SK-N-SH (cell line): ENCODE measurements at regions not wholly inside any gene's neighbourhood (a gene's known extent, or its start where the extent isn't known, plus 50 kb on each side); places are given as distances from the start of the nearest gene placed in this dataset.

ENCODE experiments used
- CTCF ChIA-PET: fragments of 300-600, 350-600 bp; formaldehyde crosslinking; extraction: SDS; loops from one replicate; lab custom pipeline; 2021; lab: Yijun Ruan, JAX
- POLR2A ChIA-PET: fragments of 350-600 bp; sonication (Branson Sonifier 250); formaldehyde crosslinking; extraction: SDS; loops from one replicate; lab custom pipeline; 2020; ENCODE audit warnings: antibody characterized with exemption, inconsistent platforms; lab: Yijun Ruan, JAX
- DNase-seq: peaks from one replicate; pipeline ENCODE4 v3.0.0; 2012
- H2AFZ ChIP-seq: fragments of 200-600 bp; sonication (generic); 2 replicates; pipeline ENCODE4 v1.8.1; 2016; ENCODE audit warnings: antibody characterized with exemption, mild to moderate bottlenecking, low read depth
- H3F3A ChIP-seq: fragments of 200-600 bp; sonication (generic); replicated peaks from 2 replicates; pipeline ENCODE3; 2016; ENCODE audit warnings: antibody characterized with exemption, mild to moderate bottlenecking; ENCODE audit not compliant: insufficient read depth
- H3K27ac ChIP-seq, 2 experiments: fragments of 200-500 bp in 1 of 2; fragments of 200-600 bp in 1 of 2; sonication (Bioruptor generic) in 1 of 2; sonication (generic), shearing (Covaris generic) in 1 of 2; 2 replicates each; pipeline versions ENCODE4 v1.5.1 to v1.6.1; 2014 to 2016; ENCODE audit warnings: low read depth in 2 of 2, inconsistent platforms in 1 of 2, low read length in 1 of 2, mild to moderate bottlenecking in 1 of 2, mixed read lengths in 1 of 2
- H3K27me3 ChIP-seq: fragments of 200-600 bp; sonication (generic), shearing (Covaris generic); 2 replicates; pipeline ENCODE4 v1.6.1; 2016; ENCODE audit warnings: mixed run types; ENCODE audit not compliant: insufficient read depth
- H3K36me3 ChIP-seq, 2 experiments: fragments of 200-500 bp in 1 of 2; fragments of 200-600 bp in 1 of 2; sonication (Bioruptor generic) in 1 of 2; sonication (generic) in 1 of 2; replicated peaks in 1 of 2; 2 replicates each; pipeline versions ENCODE3 to v1.5.1; 2014 to 2016; ENCODE audit warnings: low read length in 1 of 2, mild to moderate bottlenecking in 1 of 2; ENCODE audit not compliant: insufficient read depth in 2 of 2, control insufficient read depth in 1 of 2
- H3K4me1 ChIP-seq, 2 experiments: fragments of 200-500 bp in 1 of 2; fragments of 200-600 bp in 1 of 2; sonication (Bioruptor generic) in 1 of 2; sonication (generic), shearing (Covaris generic) in 1 of 2; 2 replicates each; pipeline versions ENCODE4 v1.5.1 to v1.6.1; 2014 to 2016; ENCODE audit warnings: low read depth in 1 of 2, low read length in 1 of 2, mixed run types in 1 of 2; ENCODE audit not compliant: insufficient read depth in 2 of 2, control insufficient read depth in 1 of 2
- H3K4me2 ChIP-seq: fragments of 200-600 bp; sonication (generic), shearing (Covaris generic); 2 replicates; pipeline ENCODE4 v1.6.1; 2017; ENCODE audit warnings: mixed run types
- H3K4me3 ChIP-seq, 2 experiments: fragments of 200-500 bp in 1 of 2; fragments of 200-600 bp in 1 of 2; sonication (Bioruptor generic) in 1 of 2; sonication (generic), shearing (Covaris generic) in 1 of 2; 2 replicates each; pipeline versions ENCODE4 v1.5.1 to v1.8.1; 2014 to 2016; ENCODE audit warnings: low read depth in 2 of 2, inconsistent platforms in 1 of 2, low read length in 1 of 2, mild to moderate bottlenecking in 1 of 2, mixed read lengths in 1 of 2, moderate library complexity in 1 of 2
- H3K79me2 ChIP-seq: fragments of 200-600 bp; sonication (generic); 2 replicates; pipeline ENCODE4 v1.8.1; 2017; ENCODE audit warnings: mild to moderate bottlenecking; ENCODE audit not compliant: insufficient read depth
- H3K9ac ChIP-seq: fragments of 200-600 bp; sonication (generic); 2 replicates; pipeline ENCODE4 v1.6.1; 2017; ENCODE audit warnings: mixed run types
- H3K9me2 ChIP-seq: fragments of 200-600 bp; sonication (generic); 2 replicates; pipeline ENCODE4 v1.6.1; 2017; ENCODE audit warnings: mixed run types
- H3K9me3 ChIP-seq: fragments of 200-600 bp; sonication (generic); 2 replicates; pipeline ENCODE4 v1.6.1; 2017; ENCODE audit warnings: mixed run types, mild to moderate bottlenecking, moderate library complexity
- H4K20me1 ChIP-seq: fragments of 200-600 bp; sonication (generic); 2 replicates; pipeline ENCODE4 v1.6.1; 2017; ENCODE audit warnings: mild to moderate bottlenecking, mixed run types; ENCODE audit not compliant: insufficient read depth
- CTCF ChIP-seq: fragments of 200-600 bp; sonication (generic); IDR thresholded peaks from 2 replicates; pipeline ENCODE4 v1.6.1; 2017; ENCODE audit warnings: antibody characterized with exemption, mild to moderate bottlenecking, moderate library complexity
- FOXJ3 ChIP-seq: sonication (generic); formaldehyde crosslinking; IDR thresholded peaks from 2 replicates; pipeline ENCODE4 v1.5.1; 2020; ENCODE audit warnings: mild to moderate bottlenecking, missing genetic modification reagents
- IRF3 ChIP-seq: fragments of 150-350 bp; IDR thresholded peaks from 2 replicates; pipeline ENCODE4 v1.6.1; 2016; ENCODE audit warnings: mild to moderate bottlenecking, low read depth, low read length
- NRF1 ChIP-seq: IDR thresholded peaks from 2 replicates; pipeline ENCODE4 v1.6.1; 2012; ENCODE audit warnings: low read depth, mild to moderate bottlenecking, low read length
- REST ChIP-seq: IDR thresholded peaks from 2 replicates; pipeline ENCODE4 v1.6.1; 2012; ENCODE audit warnings: mild to moderate bottlenecking, low read depth, low read length, moderate library complexity
- RFX5 ChIP-seq: IDR thresholded peaks from 2 replicates; pipeline ENCODE4 v1.6.1; 2012; ENCODE audit warnings: mild to moderate bottlenecking, improper control_type of control experiment, low read length
- RXRA ChIP-seq: IDR thresholded peaks from 2 replicates; pipeline ENCODE4 v1.4.0; 2012; ENCODE audit warnings: low read depth, mild to moderate bottlenecking, borderline replicate concordance
- SIN3A ChIP-seq: IDR thresholded peaks from 2 replicates; pipeline ENCODE4 v1.6.1; 2012; ENCODE audit warnings: low read depth, mild to moderate bottlenecking, low read length, moderate library complexity, borderline replicate concordance
- USF2 ChIP-seq: fragments of 150-350 bp; IDR thresholded peaks from 2 replicates; pipeline ENCODE4 v1.6.1; 2017; ENCODE audit warnings: antibody characterized with exemption, low read length, low read depth, borderline replicate concordance
- YY1 ChIP-seq: IDR thresholded peaks from 2 replicates; pipeline ENCODE4 v1.4.0; 2012; ENCODE audit warnings: low read depth, mild to moderate bottlenecking
- WGBS: methylation state at CpG from one replicate; pipeline ENCODE4 v1.1.6; 2017; ENCODE audit warnings: low lambda C conversion rate; 5-methylcytosine and 5-hydroxymethylcytosine counted together

GRCh38 chr7:131107337-131108211, 220.1 kb upstream of the MKLN1 start (continued):
- no peak for TF ChIP-seq CTCF
- TF ChIP-seq USF2 = peak; percentile 87
- no peak for TF ChIP-seq RXRA
- TF ChIP-seq SIN3A = peak; percentile 95
- TF ChIP-seq YY1 = peak; percentile 30
- no peak for TF ChIP-seq IRF3
- no peak for TF ChIP-seq RFX5
- no peak for TF ChIP-seq NRF1

GRCh38 chr7:131108212-131108940, 219.3 kb upstream of the MKLN1 start:
- H3K9ac ChIP-seq = peak overlapping the region; percentile 96
- H3K4me2 ChIP-seq = peak overlapping the region; percentile 95
- peaks cover 21% of the 10 kb centered on the region for H4K20me1 ChIP-seq
- no peak for DNase-seq
- WGBS = 13% methylated on average over 27 of the region's 30 CpGs
- no peaks in the 10 kb centered on the region for H3K9me2 ChIP-seq
- peak overlapping the region; percentile 89 to 95 for H3K27ac ChIP-seq
- H3K27me3 ChIP-seq = no peaks in the 10 kb centered on the region
- TF ChIP-seq CTCF (no peak), REST (0 out of 2 replicates have a peak, but pooled peaks have one; percentile 39), FOXJ3 (no peak)
- TF ChIP-seq, all 33 proteins: peak for 1
- Histone ChIP-seq H3K36me3 (peaks cover 0 to 3% of the 10 kb centered on the region in 2 experiments), H3F3A (peaks cover 23% of the 10 kb centered on the region), H3K4me1 (peaks cover 7 to 38% of the 10 kb centered on the region in 2 experiments), H2AFZ (peak overlapping the region; percentile 26; the same call in 1 of the 2 replicates), H3K79me2 (peaks cover 67% of the 10 kb centered on the region), H3K4me3 (peak overlapping the region; percentile 85 to 93), H3K9me3 (no peaks in the 10 kb centered on the region)
- ChIA-PET POLR2A (no interaction called here), CTCF (interaction anchor here (1.0 to 2.2 kb wide), 6 partner anchors 18 to 233 kb away, joined by 3 to 10 read pairs (median 3); no protein-coding TSS in a partner anchor)
